HG03097 (cell line): ENCODE measurements at regions not wholly inside any gene's neighbourhood (a gene's known extent, or its start where the extent isn't known, plus 50 kb on each side); places are given as distances from the start of the nearest gene placed in this dataset.

Experiments
- ATAC-seq: cut with Tn5 transposase; IDR thresholded peaks from one replicate; pipeline ENCODE4 v1.9.1; 2021; ENCODE audit not compliant: unreplicated experiment, low FRiP score

DNA sequence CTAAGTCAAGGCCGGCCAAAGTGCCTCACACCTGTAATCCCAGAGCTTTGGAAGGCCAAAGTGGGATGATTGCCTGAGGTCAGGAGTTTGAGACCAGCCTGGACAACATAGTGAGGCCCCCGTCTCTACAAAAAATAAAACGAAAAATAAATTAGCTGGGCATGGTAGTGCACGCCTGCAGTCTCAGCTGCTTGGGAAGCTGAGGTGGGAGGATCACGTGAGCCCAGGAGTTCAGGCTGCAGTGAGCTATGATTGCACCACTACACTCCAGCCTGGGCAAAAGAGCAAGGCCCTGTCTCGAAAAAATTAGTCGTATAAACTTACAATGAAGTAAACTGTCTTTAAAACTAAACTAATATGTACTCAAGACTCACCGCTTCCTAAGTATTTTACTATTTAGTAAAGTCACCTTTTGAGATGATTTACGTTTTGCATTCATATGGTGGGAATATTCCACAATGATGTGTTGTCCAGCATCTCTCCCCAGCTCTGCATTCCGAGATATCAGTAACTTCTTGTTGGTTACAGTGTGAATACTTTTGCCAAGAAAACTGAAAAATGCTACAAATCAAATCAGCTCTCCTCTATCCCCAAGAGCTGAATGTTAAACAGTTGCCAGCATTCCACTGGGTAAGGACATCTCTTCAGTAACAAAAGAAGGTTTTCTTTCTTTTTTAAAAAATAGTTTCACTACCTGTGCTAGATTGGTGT is 84.9 kb upstream of the C21orf91 start:
- ATAC-seq: no peak

DNA sequence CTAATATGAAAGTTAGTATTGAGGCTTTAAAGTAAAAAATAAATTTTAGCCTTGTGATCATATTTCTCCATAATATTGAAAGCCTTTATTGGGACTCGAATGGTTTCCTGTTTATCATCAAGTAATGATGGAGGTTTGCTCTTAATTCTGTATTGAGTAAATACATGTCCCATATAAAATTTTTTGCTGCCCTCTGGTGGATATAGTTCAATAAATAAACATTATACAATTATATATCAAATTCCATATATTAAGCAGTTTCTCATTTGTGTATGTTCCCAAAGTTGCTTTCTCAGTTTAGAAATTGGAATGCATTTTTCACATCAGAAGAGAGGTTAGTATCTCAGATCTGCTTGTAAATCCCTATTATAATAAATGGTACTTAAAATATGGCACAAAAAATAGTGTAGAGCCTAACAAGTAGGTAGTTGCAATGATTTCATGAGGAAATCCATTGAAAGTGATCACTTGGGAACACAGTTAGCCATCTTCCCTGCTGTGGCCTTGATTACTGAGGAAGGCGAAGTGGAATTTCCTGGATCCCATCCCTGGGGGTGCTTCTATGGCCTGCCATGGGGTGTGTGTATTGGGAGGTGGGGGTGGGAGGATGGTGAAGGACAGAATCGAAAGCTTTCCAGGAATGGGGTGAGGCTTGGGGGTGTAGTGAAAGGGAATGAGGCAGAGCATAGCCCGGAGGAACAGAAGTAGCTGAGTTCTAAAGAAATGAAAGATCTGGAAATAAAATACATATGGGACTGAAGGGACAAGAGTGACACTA is 84.1 kb upstream of the C21orf91 start:
- ATAC-seq: no peak

DNA sequence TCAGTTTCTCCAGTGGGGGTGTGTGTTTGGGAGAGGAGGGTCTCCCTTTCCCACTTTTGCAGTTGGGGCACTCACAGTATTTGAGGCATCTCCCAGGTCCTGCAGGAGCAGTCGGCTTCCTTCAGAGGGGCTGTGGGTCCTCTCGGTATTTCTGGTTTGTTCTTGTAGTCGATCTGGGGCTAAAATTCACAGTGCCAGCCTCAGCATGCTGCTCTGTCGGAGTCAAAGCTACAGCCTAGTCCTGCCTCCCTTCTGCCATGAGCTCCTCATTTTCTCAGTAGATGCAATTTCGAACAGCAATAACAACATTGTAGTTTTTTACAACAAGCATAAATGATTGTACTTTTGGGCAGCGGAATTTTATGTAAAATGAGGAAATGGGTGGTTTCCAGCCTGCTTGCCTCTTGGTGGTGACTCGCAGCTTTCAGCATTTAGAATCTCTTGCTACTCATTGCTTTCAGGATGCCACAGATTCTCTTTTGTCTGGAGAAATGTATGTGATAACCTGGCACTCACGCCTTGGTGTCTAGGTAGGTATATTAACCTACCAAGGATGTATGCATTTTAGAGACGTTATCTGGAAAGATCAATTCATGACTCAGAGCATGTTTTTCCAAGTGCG is 82.4 kb upstream of the C21orf91 start:
- no peak for ATAC-seq

DNA sequence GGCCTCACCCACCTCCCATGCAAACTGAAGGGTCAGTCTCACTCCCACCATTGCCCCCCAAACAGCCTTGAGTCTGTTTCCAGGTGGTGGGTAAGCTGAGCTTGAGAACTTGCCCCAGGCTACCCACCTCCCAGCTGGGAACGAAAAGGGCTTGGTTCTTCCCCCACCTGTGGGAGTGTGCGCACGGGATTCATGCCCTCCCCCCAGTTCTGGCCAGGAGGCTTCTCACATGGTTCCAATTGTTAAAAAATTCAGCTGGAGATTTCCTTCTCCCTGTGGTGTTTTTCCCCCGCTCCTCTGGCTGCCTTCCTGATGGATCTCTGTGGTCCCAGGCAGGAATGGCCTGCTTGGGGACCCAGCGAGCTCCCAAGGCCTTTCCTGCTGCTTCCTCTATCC is 81.8 kb upstream of the C21orf91 start:
- no peak for ATAC-seq

DNA sequence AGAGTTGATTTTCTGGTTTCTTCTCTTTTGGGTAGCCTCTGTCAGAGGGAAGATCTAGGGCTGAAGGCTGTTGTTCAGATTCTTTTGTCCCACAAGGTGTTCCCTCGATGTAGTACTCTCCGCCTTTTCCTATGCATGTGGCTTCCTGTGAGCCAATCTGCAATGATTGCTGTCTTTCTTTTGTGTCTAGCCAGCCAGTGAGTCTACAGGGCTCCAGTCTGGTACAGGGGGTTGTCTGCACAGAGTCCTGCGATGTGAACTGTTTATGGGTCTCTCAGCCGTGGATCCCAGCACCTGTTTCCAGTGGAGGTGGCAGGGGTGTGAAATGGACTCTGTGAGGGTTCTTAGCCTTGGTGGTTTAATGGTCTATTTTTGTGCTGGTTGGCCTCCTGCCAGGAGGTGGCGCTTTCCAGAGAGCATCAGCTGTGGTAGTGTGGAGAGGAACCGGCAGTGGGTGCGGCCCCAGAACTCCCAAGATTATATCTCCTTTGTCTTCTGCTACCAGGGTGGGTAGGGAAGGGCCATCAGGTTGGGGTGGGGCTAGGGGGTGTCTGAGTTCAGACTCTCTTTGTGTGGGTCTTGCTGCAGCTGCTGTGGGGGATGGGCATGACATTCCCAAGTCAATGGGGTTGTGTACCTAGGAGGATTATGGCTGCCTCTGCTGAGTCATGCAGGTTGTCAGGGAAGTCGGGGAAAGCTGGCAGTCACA is 81.3 kb upstream of the C21orf91 start:
- no peak for ATAC-seq

DNA sequence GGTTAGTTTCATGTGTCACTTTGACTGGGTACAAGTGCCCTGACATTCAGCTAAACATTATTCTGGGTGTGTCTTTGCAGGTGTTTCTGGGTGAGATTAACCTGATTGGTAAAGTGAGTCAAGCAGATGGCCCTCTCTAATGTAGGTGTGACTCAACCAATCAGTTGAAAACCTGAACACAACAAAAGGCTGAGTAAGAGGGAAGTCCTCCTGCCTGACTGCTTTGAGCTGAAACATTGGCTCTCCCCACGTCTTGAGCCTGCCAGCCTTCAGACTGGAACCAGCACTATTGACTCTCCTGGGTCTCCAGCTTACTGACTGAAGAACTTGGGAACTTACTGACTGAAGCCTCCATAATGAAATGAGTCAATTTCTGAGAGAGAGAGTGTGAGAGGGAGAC is 70.0 kb upstream of the C21orf91 start:
- ATAC-seq: no peak

DNA sequence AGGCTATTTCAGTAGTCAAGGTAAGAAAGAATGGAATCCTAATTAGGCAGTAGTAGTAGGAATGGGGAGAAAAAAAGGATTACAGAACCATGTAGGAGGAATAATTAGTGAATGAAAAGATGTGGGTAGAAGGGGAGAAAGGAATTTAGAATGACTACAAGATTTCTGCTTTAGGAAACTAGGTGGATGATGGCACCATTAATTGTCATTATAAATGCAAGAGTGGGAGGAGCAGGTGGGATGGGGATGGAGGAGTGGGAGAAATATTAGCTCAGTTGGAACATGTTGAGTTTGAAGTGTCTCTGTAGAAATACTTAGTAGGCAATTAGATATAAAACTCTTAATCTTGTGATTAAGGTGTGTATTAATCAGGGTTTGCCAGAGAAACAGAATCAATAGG is 50.0 kb upstream of the C21orf91 start:
- no peak for ATAC-seq
